HG02623 (cell line): ENCODE measurements at regions not wholly inside any gene's neighbourhood (a gene's known extent, or its start where the extent isn't known, plus 50 kb on each side); places are given as distances from the start of the nearest gene placed in this dataset.
"Not testable (repeated sequence)": the region's sequence is repeated elsewhere in the genome, so short reads cannot be mapped to it uniquely, and the experiment has no call there.

Source experiments
- ATAC-seq: cut with Tn5 transposase; IDR thresholded peaks from one replicate; pipeline ENCODE4 v1.9.1; 2021; ENCODE audit warnings: moderate library complexity; ENCODE audit not compliant: unreplicated experiment

DNA sequence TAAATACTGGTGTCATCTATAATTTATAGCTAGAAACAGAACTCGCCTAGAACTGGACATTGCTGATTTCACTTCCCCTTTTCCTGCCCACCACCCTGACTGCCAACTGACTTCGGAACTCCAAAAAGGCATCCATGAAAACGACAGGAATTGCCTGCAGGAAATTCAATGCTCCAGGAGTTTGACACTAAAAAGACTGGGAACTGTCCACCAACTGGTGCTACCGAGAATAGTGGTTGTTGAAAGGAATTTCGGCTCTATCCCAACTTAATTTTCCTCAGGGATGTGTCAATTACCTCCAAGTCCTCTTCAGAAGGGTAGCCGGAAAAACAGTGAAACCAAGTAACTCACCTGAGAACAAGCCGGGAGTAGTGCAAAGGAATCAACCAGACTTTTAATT is 440.0 kb downstream of the PRELID2 start:
- ATAC-seq = not testable (repeated sequence)

DNA sequence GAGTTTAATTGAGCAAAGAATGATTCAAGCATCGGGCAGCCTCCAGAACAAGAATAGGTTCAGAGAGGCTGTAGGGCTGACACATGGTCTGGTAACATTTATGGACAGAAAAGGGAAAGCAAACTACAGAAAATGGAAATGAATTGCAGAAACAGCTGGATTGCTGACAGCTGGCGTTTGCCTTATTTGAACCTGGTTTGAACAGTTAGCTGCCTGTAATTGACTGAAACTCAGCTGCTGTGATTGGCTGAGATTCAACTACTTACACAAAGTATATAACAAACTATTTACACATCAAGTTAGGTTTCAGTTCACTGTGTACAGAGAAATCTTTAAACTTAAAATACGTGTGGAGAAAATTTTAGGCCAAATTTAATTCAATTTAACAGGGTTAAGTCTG is 441.7 kb downstream of the PRELID2 start:
- ATAC-seq = no peak

DNA sequence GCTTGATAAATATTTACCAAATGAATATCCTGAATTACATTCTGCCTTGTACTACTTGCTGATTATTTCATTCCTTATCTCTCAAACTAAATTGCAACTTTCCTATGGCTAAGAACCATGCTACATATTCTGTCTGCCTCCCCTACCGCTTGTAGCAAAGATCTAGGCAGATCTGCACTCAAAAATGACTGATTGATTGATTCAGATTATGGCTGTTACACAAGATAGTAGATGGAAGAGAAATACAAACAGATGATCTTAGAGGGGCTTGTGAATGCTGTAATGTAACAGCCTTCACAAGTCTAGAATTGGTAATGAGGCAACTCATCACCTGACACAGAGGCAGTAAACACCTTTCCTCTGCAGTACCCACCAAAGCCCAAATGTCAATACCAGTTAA is 446.1 kb downstream of the PRELID2 start:
- ATAC-seq = no peak

DNA sequence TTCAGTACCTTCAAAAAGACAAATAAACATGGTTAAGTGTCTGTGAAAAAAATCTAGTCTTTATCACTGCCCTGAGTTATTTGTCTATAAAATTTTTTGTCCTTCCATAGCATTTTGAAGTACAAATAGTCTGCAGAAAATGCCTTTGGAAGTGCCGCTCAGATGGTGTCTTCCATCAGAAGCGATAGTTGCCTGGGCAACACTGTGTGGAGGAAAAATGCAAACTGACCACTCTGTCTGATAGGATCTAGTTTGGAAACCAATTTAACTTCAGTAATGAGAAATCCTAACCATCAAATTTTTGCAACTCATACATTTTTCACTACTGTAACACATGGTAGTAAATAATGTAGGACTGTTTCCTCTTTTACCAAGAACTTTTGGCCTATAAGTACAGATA is 449.9 kb downstream of the PRELID2 start:
- no peak for ATAC-seq

DNA sequence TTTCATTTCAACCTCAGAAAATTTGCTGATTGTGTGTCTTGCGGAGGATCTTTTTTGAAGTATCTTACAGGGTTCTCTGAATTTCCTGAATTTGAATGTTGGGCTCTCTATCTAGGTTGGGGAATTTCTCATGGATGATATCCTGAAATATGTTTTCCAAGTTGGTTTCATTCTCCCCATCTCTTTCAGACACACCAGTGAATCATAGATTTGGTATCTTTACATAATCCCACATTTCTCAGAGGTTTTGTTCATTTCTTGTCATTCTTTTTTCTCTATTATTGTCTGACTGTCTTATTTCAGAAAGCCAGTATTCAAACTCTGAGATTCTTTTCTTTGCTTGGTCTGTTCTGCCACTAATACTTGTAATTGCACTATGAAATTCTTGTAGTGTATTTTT is 456.9 kb downstream of the PRELID2 start:
- no peak for ATAC-seq

DNA sequence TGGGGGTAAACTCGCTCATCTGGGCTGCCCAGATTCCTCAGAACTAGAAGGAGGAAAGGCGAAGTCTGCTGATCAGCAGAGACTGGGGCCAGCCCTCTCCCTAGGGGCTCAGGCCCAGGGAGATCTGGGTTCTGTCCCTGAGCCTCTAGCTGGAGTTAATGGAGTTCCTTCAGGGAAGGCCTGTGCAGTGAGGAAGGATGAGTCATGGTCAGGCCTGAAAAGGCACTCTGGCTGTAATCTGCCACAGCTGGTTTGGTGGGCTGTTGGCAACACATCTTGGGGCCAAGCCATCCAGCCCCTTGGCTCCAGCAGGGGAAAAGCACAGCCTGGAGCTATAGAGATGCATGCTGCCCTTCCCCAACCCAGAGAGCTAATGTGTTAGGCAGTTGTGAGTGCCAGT is 459.6 kb downstream of the PRELID2 start:
- ATAC-seq = no peak

DNA sequence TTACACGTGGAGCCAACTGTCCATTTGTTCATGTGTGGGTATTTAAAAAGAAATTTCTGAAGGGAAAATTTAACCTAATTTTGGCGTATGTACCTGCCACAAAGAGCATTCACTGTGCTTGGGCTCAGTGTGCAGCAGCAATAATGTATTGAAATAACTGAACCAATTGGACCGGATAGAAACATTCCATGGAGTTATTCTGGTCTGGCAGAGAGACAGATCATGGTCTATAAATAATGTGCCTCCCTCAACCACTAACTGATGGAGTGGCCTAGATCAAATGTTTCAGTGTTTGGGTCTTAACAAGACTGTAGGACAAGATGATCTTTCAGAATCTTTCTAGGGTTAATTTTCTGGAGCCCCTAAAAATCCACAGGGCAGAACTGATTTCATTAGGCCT is 469.7 kb downstream of the PRELID2 start:
- no peak for ATAC-seq

DNA sequence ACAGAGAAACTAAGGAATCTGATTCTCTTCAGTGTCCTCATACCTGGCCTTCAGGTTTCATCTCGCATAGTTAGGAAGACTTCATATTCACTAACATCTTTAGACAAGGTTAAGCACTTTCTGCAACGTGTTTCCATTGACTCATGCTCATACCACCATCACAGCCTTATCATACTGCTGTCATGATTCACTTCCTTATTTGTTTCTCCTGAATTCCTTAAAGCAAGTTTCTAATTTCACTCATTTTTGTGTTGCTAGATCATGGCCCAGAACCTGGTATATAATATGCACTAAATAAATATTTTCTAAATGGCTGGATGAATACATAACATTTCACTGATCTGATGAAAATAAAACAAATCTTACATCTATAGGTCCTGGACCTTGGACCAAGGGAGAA is 472.9 kb downstream of the PRELID2 start:
- no peak for ATAC-seq

DNA sequence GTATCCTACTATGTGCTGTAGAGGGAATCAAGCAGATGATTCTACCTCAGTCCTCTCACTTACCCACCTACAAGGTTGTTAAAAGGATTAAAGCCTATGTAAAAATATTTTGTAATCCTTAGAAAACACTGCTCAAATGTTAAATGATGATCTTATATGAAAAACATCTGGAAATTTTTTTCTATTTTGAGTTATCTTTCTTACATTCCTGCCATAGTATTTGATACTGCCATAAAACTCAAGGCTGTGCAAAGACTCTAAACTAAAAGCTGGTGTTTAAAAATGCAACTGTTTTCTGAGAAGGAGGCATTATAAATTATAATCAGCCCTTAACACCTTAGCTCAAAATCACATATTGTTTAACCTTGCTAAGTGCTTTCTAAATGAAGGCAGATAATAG is 474.2 kb downstream of the PRELID2 start:
- no peak for ATAC-seq

DNA sequence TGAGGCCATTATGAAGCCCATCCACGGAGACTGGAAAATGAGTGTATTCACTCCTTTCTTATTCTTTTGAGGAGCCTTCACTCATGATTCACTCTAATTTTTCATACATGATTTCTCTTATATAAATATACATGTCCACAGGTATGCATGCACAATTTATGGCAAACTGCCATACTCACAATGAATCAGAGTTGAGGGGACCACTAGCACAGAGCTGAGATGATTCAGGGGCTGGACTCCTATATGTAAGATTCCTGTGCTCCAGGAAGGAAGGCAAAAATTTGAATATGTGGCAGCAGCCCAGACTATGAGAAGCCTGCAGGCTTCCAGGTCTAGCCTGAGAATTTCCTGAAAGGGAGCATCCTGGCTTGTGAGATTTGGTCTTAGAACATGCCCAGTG is 484.6 kb downstream of the PRELID2 start:
- no peak for ATAC-seq

DNA sequence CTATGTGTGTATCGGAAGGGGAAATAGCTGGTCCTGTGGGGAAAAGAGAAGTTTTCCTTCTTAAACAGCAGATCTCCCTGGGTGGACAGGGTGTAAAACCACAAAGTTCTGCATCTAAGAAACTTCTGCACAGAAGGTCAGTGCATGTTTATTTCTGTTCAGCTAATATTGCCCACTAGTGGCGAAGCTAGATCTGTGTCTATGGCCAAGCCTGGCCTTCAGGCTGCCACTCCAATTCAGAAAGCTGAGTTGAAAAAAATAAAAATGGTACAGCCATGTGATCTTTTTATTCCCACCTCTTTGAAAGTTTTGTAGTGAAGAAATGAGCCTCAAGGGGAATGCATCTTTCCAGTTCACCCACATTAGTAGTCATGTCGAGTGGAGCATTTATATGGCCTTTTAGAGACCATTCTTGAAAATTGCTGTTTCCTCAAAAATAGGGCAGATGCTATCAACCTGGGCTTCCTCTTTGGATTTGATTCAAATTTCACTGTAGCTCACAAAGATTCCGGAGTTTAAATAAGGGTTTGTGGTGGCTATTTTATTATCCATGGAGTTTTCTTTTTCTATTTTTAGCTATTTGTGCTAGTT is 488.0 kb downstream of the PRELID2 start:
- ATAC-seq = no peak

DNA sequence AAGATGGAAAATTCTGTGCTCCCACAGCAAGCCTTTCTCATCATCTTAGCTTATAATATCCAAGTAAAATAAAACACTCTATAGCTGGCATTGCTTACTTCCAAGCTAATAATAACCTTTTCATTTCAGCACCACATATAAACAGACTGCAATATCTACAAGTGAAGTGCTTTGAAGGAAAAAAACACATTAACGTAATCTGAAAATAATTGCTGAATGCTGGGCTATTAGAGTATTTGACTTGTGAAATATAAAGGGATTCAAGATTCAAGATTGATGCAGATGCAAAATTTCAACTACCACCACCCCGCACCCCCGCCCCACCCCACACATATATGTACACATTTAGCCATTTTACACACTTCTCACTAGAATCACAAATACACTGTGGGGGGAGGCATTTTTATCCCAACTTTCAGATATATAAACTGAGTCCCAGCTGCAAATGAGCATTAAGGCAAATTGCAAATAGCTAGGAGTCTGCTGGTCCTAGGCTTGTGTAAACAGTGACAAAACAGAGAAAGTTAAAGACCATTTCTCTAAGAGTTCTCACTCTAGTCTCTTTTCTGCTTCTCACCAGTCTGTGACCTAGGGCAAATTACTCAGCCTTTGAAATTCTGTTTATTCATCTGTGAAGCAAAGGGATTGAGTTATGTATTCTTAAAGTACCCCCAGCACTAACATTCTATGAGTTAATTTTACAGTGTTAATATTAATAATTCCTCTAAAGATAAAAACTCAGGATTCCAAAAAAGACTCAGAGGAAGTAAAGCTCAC is 489.4 kb downstream of the PRELID2 start:
- no peak for ATAC-seq

DNA sequence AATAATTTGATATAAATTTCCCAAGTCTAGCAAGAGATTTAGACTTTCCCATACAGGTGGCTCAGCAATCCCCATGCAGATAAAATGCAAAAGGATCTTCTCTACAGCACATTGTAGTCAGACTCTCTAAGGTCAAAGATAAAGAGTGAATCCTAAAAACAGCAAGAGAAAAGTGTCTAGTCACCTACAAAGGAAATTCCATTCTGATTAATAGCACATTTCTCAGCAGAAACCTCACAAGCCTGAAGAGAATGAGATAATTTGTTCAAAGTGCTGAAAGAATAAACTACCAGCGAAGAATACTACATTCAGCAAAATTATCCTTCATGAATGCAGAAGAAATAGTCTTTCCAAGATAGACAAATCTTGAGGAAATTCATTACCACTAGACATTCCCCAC is 493.3 kb downstream of the PRELID2 start:
- no peak for ATAC-seq

DNA sequence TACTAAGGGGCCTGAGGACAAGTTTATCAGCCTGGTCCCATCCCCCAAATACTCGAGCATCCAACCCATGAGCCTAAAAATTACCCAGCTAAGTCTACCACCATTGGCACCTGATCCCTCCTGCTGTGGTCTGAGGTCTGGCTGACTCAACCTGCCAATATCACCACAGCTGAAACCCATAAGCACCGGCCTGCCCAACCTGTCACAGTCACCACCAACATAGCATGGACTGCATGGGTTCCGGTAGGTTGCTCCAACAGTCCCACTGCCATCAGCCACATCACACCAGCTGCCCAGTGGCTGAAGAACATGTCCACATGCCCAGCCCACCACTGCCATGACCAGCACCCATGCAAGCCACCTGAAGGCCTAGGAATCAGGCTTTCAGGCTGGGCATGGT is 495.0 kb downstream of the PRELID2 start:
- ATAC-seq = no peak

DNA sequence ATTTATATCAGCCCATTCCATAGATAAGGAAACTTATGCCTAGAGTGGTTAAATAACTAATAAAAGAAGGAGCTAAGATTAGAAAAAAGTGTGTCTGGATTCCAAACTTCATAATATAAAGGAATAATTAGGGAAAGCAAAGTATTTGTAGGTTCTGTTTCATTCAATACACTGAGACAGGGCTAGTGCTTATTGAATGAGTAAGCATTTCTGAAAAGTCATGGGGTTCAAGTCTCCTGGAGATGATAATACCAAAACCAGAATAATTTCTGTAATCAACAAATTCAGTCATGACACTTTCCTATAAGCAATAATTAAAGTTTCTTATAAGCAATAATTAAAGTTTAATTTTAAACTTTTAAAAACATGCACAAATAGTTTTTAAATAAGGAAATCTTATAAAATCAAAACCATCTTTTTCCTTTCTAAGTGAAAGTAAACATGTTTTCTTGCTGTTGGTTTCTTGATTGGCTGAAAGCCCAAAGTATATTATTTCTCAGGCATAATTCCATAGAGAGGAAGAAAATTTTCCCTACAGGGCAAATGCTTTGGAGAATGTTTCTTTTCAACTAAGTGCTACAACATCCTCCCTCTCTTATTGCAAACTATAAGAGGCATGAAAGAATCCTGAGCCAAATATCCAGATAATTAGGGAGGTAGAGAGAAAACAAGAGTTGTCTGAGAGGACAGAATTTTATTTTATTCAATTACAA is 510.2 kb downstream of the PRELID2 start:
- no peak for ATAC-seq

DNA sequence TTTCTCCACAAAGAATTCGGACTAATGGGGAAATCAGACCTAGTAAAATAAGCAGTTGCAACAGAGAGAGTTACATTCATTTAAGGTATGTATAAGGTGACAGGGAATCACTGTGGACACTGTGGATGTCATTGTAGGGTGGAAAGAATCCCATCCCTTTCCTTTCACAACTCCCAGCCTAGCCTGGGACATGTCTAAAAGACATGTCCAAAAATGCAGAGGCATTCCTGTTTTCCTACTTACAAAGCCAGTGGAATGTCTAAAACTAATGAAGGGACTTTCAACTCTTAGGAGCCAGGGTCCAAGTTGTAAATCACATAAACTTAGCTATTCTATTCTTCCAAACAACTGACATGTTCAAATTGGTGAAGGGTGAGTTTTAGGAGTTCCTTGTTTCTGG is 511.0 kb downstream of the PRELID2 start:
- ATAC-seq = no peak

DNA sequence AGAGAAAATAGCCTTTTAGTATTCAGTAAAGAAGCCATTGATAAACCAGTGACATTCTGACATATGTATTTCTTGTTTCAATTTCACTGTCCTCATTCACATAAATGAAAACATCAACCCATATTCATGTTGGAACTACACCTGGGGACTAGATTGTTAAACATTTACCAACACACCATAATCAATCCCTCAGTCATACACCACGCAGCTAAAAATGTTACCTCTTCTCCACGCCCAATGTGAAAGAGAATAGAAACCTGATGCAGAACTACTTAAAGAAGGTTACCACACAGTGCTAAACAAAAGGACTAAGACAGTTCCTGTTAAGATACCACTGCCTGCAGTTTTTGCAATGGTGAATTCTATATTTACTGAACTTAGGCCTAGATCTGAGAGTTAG is 518.9 kb downstream of the PRELID2 start:
- ATAC-seq = peak; percentile 73

DNA sequence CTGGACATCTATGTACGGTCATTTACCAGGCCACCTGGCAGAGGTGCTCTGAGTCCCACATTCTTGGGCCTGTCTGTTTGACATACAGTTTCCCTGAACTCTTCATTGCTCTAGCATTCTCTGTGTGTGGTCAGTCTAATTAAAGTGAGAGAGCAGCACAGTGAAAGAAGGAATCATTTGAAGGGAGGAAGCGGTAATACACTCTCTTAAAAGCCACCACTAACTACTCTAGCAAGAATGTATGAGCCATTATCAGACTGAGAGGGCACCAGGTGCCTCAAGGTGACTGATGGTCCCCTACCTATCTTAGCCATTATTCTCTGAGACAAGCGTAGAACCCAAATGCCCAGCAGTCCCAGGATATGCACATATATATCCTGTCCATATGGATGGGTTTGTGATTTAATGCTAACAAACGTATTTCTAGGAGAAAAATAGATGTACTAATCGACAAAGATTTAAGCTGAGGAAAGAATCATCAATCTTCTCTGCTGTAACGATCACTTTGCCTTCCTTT is 527.2 kb downstream of the PRELID2 start:
- no peak for ATAC-seq

DNA sequence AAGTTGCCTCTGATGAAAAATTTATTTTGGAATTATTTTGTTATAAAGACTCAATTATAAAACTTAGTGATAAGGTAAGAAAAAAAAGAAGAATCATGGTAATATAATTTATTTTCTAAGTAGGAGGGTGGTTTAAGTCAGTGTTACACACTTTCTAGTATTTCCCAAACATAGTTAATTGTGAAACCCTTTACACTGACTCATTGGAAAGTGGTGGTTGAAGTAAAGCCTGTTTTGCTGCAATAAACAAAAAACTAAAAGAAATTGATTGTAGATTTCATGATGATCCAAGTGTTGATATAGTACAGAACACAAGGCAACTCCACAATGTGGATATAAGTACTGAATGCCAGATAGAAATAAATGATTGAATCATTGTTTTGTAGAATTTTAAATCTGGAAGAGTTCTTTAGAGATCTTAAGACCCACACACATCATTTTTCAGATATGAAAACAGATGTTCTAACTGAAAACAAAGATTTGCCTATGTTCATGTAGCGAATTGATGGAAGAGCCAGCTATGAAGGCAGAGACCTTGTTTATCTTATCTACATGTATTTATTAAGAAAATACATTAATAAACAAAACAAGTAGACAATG is 539.8 kb downstream of the PRELID2 start:
- ATAC-seq = no peak

DNA sequence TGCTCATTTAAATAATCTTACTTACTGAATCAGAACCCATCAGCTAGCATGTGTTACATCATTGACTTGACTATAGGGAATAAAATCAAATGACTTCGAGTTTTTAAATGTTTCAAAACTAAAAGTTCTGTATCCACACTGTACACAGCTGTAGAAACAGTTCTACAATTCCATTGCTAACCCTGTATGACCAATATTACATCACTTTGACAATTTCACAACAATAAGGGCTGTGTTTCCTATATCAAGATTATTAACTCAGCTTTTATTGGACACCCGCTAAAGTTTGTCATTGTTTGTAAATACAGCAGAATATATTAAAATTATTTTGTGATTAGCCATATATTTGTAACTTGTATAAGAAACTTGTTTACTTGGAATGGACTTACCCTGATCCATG is 540.8 kb downstream of the PRELID2 start:
- ATAC-seq = no peak

DNA sequence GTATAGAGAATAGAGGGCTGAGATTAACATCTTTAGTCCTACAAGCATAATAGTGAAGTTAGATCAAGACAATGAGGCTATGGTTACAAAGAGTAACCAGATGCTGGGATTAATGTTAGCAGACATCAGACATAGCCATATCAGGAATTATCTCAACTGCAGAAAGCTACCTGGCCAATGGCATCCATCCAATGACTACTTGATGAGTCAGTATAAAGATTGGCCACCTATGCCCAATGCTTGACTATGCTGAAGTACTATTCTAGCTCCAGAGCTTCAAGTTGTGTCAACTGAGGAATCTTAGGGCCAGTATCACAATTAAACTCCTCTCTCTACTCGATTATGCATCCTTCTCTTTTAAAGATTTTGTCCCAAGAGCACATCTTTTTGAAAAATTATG is 541.4 kb downstream of the PRELID2 start:
- no peak for ATAC-seq

DNA sequence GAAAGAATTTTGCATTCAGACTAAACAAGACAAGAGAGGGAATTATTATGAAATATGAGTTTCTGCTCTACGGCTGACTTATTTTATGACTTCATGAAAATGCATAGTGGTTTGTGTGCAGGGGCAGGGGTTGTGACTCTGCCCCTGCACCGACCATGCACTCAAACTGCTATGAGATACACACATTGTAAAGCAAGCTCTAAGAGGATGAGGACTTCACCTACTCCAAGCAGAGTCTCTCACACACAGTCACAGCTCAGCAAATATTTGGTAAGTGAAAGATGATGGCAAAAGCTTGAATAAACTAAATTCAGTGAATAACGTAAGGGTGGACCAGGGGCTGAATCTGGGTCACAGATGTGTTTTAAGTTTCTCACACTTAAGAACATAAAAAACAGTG is 542.9 kb downstream of the PRELID2 start:
- no peak for ATAC-seq
